ENCODE measurements at regions not wholly inside any gene's neighbourhood (a gene's known extent, or its start where the extent isn't known, plus 50 kb on each side); places are given as distances from the start of the nearest gene placed in this dataset.

DNA sequence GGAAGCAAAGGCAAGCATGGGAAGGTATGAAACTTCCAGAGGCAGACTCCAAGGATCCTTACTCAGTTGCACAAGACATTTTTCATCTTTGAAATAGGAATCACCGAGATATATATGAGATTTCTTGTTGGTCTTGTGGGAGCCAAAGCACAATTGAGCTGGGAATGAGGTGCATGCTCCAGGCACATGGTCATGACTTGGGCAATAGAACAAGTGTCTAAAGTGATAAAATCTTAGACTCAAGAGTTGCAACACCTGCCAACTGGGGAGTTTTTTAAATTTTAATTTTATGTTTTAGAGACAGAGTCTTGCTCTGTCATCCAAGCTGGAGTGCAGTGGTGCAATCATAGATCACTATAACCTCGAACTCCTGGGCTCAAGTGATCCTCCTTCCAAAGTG lies 169.5 kb upstream of the ADCY1 start (continued):
- TF ChIP-seq, protein P1, sequence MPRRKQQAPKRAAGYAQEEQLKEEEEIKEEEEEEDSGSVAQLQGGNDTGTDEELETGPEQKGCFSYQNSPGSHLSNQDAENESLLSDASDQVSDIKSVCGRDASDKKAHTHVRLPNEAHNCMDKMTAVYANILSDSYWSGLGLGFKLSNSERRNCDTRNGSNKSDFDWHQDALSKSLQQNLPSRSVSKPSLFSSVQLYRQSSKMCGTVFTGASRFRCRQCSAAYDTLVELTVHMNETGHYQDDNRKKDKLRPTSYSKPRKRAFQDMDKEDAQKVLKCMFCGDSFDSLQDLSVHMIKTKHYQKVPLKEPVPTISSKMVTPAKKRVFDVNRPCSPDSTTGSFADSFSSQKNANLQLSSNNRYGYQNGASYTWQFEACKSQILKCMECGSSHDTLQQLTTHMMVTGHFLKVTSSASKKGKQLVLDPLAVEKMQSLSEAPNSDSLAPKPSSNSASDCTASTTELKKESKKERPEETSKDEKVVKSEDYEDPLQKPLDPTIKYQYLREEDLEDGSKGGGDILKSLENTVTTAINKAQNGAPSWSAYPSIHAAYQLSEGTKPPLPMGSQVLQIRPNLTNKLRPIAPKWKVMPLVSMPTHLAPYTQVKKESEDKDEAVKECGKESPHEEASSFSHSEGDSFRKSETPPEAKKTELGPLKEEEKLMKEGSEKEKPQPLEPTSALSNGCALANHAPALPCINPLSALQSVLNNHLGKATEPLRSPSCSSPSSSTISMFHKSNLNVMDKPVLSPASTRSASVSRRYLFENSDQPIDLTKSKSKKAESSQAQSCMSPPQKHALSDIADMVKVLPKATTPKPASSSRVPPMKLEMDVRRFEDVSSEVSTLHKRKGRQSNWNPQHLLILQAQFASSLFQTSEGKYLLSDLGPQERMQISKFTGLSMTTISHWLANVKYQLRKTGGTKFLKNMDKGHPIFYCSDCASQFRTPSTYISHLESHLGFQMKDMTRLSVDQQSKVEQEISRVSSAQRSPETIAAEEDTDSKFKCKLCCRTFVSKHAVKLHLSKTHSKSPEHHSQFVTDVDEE (CRISPR knock-in tag; IDR thresholded peaks at IDR 0.05), result no peak
- TF ChIP-seq SNAI2 (CRISPR knock-in tag; IDR thresholded peaks at IDR 0.05) (no peak), ARNTL (CRISPR knock-in tag; IDR thresholded peaks at IDR 0.05; ENCODE audit: borderline replicate concordance, low read depth) (no peak)

DNA sequence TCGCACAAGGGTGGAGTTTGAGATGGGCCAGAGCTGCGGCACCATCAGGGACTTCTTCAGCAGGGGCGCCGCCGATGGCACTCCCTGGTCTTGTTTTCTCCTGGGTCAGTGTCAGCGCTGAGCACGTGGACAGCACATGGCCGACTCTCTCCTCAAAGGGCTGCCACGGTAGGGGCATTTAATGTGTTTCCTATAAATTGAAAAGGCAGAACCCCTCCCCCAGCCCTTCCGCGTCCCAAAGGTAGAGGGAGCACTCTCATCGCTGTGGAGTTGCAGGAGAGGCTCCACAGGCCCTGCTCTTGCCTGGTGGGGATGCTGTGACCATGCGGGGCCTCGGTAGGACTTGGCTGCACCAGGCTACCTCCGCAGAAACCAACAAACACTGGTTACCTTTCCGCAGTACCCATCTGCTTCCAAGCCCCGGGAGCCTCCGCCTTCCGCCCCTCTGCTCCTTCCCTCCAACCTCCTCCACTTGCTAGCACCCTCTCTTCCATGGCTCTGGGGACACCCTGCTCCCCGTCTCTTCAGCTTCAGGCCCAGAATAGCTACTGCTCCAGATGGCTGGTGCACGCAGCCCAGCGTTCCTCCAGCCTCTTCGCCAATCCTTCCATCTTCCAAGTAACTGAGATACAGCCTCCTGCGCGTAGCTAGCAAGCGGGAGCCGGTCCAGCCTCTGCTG lies 166.3 kb upstream of the ADCY1 start:
- no peak for ATAC-seq
- TF ChIP-seq ZFP3 (CRISPR knock-in tag; IDR thresholded peaks at IDR 0.05) (no peak), TCF4 (CRISPR knock-in tag; IDR thresholded peaks at IDR 0.05; ENCODE audit: borderline replicate concordance) (no peak), TOX (CRISPR knock-in tag; IDR thresholded peaks at IDR 0.05; ENCODE audit: borderline replicate concordance) (no peak), ARNTL (CRISPR knock-in tag; IDR thresholded peaks at IDR 0.05; ENCODE audit: borderline replicate concordance, low read depth) (no peak), ZNF8 (CRISPR knock-in tag; IDR thresholded peaks at IDR 0.05) (no peak), BACH2 (CRISPR knock-in tag; IDR thresholded peaks at IDR 0.05; ENCODE audit: borderline replicate concordance) (no peak), ZNF70 (CRISPR knock-in tag; IDR thresholded peaks at IDR 0.05) (no peak), OSR1 (CRISPR knock-in tag; IDR thresholded peaks at IDR 0.05) (no peak), GLIS3 (CRISPR knock-in tag; IDR thresholded peaks at IDR 0.05) (no peak), ZFP30 (CRISPR knock-in tag; IDR thresholded peaks at IDR 0.05) (no peak), ZNF565 (CRISPR knock-in tag; conservative IDR thresholded peaks at IDR 0.05; ENCODE audit: low read depth) (no peak)
- TF ChIP-seq, protein P2, sequence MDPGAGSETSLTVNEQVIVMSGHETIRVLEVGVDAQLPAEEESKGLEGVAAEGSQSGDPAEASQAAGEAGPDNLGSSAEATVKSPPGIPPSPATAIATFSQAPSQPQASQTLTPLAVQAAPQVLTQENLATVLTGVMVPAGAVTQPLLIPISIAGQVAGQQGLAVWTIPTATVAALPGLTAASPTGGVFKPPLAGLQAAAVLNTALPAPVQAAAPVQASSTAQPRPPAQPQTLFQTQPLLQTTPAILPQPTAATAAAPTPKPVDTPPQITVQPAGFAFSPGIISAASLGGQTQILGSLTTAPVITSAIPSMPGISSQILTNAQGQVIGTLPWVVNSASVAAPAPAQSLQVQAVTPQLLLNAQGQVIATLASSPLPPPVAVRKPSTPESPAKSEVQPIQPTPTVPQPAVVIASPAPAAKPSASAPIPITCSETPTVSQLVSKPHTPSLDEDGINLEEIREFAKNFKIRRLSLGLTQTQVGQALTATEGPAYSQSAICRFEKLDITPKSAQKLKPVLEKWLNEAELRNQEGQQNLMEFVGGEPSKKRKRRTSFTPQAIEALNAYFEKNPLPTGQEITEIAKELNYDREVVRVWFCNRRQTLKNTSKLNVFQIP (CRISPR knock-in tag; IDR thresholded peaks at IDR 0.05; ENCODE audit: borderline replicate concordance, low read depth), result no peak
- TF ChIP-seq, protein P3, sequence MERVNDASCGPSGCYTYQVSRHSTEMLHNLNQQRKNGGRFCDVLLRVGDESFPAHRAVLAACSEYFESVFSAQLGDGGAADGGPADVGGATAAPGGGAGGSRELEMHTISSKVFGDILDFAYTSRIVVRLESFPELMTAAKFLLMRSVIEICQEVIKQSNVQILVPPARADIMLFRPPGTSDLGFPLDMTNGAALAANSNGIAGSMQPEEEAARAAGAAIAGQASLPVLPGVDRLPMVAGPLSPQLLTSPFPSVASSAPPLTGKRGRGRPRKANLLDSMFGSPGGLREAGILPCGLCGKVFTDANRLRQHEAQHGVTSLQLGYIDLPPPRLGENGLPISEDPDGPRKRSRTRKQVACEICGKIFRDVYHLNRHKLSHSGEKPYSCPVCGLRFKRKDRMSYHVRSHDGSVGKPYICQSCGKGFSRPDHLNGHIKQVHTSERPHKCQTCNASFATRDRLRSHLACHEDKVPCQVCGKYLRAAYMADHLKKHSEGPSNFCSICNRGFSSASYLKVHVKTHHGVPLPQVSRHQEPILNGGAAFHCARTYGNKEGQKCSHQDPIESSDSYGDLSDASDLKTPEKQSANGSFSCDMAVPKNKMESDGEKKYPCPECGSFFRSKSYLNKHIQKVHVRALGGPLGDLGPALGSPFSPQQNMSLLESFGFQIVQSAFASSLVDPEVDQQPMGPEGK (CRISPR knock-in tag; IDR thresholded peaks at IDR 0.05; ENCODE audit: borderline replicate concordance), result no peak
- TF ChIP-seq, protein P4, sequence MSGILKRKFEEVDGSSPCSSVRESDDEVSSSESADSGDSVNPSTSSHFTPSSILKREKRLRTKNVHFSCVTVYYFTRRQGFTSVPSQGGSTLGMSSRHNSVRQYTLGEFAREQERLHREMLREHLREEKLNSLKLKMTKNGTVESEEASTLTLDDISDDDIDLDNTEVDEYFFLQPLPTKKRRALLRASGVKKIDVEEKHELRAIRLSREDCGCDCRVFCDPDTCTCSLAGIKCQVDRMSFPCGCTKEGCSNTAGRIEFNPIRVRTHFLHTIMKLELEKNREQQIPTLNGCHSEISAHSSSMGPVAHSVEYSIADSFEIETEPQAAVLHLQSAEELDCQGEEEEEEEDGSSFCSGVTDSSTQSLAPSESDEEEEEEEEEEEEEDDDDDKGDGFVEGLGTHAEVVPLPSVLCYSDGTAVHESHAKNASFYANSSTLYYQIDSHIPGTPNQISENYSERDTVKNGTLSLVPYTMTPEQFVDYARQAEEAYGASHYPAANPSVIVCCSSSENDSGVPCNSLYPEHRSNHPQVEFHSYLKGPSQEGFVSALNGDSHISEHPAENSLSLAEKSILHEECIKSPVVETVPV (CRISPR knock-in tag; IDR thresholded peaks at IDR 0.05), result no peak

DNA sequence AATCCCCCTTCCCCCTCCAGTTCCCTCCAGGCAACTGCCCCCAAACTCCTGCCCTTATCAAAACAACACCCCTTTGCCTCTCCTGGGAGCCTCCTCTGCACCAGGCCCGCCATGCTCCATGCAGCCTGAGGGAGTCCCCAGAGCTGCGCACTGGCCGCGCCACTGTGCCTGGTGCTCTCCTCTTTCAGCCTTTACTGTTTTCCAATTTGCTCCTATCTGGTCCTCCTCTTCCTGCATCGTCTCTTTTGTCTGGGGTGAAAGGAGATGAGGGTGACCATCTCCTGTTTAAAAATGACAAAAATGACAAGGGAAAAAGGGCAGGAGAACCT lies 165.8 kb upstream of the ADCY1 start:
- TF ChIP-seq, protein P1 (CRISPR knock-in tag; IDR thresholded peaks at IDR 0.05), result no peak
- no peak for TF ChIP-seq PPARA (CRISPR knock-in tag; IDR thresholded peaks at IDR 0.05; ENCODE audit: borderline replicate concordance)
- no peak for TF ChIP-seq ZFP30 (CRISPR knock-in tag; IDR thresholded peaks at IDR 0.05)
- no peak for TF ChIP-seq RARB (CRISPR knock-in tag; IDR thresholded peaks at IDR 0.05)
- TF ChIP-seq ESRRG (CRISPR knock-in tag; IDR thresholded peaks at IDR 0.05), result no peak
- TF ChIP-seq, protein P2 (CRISPR knock-in tag; IDR thresholded peaks at IDR 0.05; ENCODE audit: borderline replicate concordance, low read depth), result no peak
- no peak for TF ChIP-seq ZNF70 (CRISPR knock-in tag; IDR thresholded peaks at IDR 0.05)
- TF ChIP-seq BACH2 (CRISPR knock-in tag; IDR thresholded peaks at IDR 0.05; ENCODE audit: borderline replicate concordance), result no peak
- no peak for TF ChIP-seq OSR1 (CRISPR knock-in tag; IDR thresholded peaks at IDR 0.05)
- no peak for TF ChIP-seq ZNF8 (CRISPR knock-in tag; IDR thresholded peaks at IDR 0.05)
- TF ChIP-seq ZC3H10 (CRISPR knock-in tag; IDR thresholded peaks at IDR 0.05), result no peak
- ATAC-seq, result no peak

Measured in SK-N-SH treated with all-trans-retinoic acid at 6 μM for 48 hours (cell line).